ENCODE measurements at regions not wholly inside any gene's neighbourhood (a gene's known extent, or its start where the extent isn't known, plus 50 kb on each side); places are given as distances from the start of the nearest gene placed in this dataset.

DNA sequence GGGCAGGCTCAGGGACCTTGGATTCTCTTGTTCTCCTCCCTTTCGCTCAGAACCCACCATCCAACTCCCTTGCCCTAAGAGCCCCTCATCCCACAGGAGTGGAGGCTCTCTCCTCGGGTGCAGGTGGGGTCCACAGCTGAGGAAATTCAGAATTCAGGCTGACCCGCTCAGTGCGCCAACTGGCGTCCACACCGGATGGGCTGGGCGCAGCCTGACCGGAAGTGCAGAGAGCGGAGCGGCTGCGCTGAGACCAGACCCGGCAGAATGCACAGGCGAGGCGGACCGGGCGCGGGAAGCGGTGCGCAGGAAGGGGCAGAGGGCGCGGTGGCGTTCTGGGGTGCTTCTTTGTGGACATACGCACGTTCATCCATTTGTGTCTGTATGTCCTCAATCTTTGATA lies 210.4 kb upstream of the NDN start:
- TF ChIP-seq, protein P1, sequence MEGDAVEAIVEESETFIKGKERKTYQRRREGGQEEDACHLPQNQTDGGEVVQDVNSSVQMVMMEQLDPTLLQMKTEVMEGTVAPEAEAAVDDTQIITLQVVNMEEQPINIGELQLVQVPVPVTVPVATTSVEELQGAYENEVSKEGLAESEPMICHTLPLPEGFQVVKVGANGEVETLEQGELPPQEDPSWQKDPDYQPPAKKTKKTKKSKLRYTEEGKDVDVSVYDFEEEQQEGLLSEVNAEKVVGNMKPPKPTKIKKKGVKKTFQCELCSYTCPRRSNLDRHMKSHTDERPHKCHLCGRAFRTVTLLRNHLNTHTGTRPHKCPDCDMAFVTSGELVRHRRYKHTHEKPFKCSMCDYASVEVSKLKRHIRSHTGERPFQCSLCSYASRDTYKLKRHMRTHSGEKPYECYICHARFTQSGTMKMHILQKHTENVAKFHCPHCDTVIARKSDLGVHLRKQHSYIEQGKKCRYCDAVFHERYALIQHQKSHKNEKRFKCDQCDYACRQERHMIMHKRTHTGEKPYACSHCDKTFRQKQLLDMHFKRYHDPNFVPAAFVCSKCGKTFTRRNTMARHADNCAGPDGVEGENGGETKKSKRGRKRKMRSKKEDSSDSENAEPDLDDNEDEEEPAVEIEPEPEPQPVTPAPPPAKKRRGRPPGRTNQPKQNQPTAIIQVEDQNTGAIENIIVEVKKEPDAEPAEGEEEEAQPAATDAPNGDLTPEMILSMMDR (IDR thresholded peaks at IDR 0.05; ENCODE audit: insufficient read depth, low read depth, low read length): no peak
- TF ChIP-seq EZH2 (IDR thresholded peaks at IDR 0.05; ENCODE audit: insufficient read depth, low read length): no peak
